Activated CD4-positive, CD25-positive, alpha-beta regulatory T cell treated with anti-CD3 and anti-CD28 coated beads, Interleukin-2, amount 50 U/mL, for 72 hours (primary cell): ENCODE measurements at regions not wholly inside any gene's neighbourhood (a gene's known extent, or its start where the extent isn't known, plus 50 kb on each side); places are given as distances from the start of the nearest gene placed in this dataset.

ENCODE experiments used
- DNase-seq: peaks from one replicate; pipeline ENCODE4 v3.0.0; 2021

- no peak for DNase-seq
Measured at GRCh38 chr3:177550667-177551066, 353.4 kb upstream of the TBL1XR1 start.

- no peak for DNase-seq
Measured at GRCh38 chr3:177551431-177551836, 354.2 kb upstream of the TBL1XR1 start.

- DNase-seq: no peak
Measured at GRCh38 chr3:177552051-177552450, 354.8 kb upstream of the TBL1XR1 start.

- no peak for DNase-seq
Measured at GRCh38 chr3:177553012-177553411, 355.7 kb upstream of the TBL1XR1 start.

- no peak for DNase-seq
Measured at GRCh38 chr3:177553579-177553978, 356.3 kb upstream of the TBL1XR1 start.

- no peak for DNase-seq
Measured at GRCh38 chr3:177554895-177555759, 357.8 kb upstream of the TBL1XR1 start.

GRCh38 chr3:177557548-177557947 is 360.3 kb upstream of the TBL1XR1 start:
- no peak for DNase-seq

- DNase-seq: no peak
Measured at GRCh38 chr3:177561365-177561764, 364.1 kb upstream of the TBL1XR1 start.

- no peak for DNase-seq
Measured at GRCh38 chr3:177561769-177562392, 364.6 kb upstream of the TBL1XR1 start.

GRCh38 chr3:177563243-177563780 is 366.0 kb upstream of the TBL1XR1 start:
- no peak for DNase-seq

- no peak for DNase-seq
Measured at GRCh38 chr3:177563792-177564191, 366.5 kb upstream of the TBL1XR1 start.

GRCh38 chr3:177565981-177566380 is 368.7 kb upstream of the TBL1XR1 start:
- no peak for DNase-seq

- no peak for DNase-seq
Measured at GRCh38 chr3:177567833-177568232, 370.6 kb upstream of the TBL1XR1 start.

- no peak for DNase-seq
Measured at GRCh38 chr3:177569193-177569592, 371.9 kb upstream of the TBL1XR1 start.

- no peak for DNase-seq
Measured at GRCh38 chr3:177569875-177570657, 372.8 kb upstream of the TBL1XR1 start.

GRCh38 chr3:177571271-177571943 is 374.1 kb upstream of the TBL1XR1 start:
- DNase-seq: no peak

GRCh38 chr3:177571944-177572315 is 374.6 kb upstream of the TBL1XR1 start:
- no peak for DNase-seq

- DNase-seq: no peak
Measured at GRCh38 chr3:177574222-177574856, 377.1 kb upstream of the TBL1XR1 start.

- DNase-seq: no peak
Measured at GRCh38 chr3:177576746-177577145, 379.5 kb upstream of the TBL1XR1 start.

GRCh38 chr3:177578488-177578887 is 381.2 kb upstream of the TBL1XR1 start:
- DNase-seq: no peak

GRCh38 chr3:177579419-177579818 is 382.1 kb upstream of the TBL1XR1 start:
- DNase-seq: no peak

GRCh38 chr3:177580437-177580836 is 383.2 kb upstream of the TBL1XR1 start:
- DNase-seq: no peak
